SK-N-SH treated with all-trans-retinoic acid at 6 μM for 48 hours (cell line): ENCODE measurements at regions not wholly inside any gene's neighbourhood (a gene's known extent, or its start where the extent isn't known, plus 50 kb on each side); places are given as distances from the start of the nearest gene placed in this dataset.

Experiments
- ATAC-seq: fragments of 200-7000 bp; cut with Tn5 transposase; 3 replicates; pipeline ENCODE4 v1.9.1; 2020; ENCODE audit warnings: mild to moderate bottlenecking, moderate library complexity
- ARNTL ChIP-seq: fragments of 450-650 bp; formaldehyde crosslinking; IDR thresholded peaks from 2 replicates; pipeline ENCODE4 v1.5.0; 2020; ENCODE audit warnings: low read depth, mild to moderate bottlenecking, moderate library complexity, borderline replicate concordance
- BACH2 ChIP-seq: fragments of 250-450 bp; sonication (Bioruptor Pico); IDR thresholded peaks from 2 replicates; pipeline ENCODE4 v1.9.0; 2021; ENCODE audit warnings: mild to moderate bottlenecking, borderline replicate concordance
- CSDC2 ChIP-seq: fragments of 250-450 bp; sonication (Bioruptor Pico); IDR thresholded peaks from 2 replicates; pipeline ENCODE4 v1.5.0; 2020; ENCODE audit warnings: mild to moderate bottlenecking, moderate library complexity
- ESRRG ChIP-seq: fragments of 250-450 bp; sonication (Bioruptor Pico); IDR thresholded peaks from 2 replicates; pipeline ENCODE4 v1.6.1; 2021; ENCODE audit warnings: mild to moderate bottlenecking
- GLIS3 ChIP-seq: fragments of 250-450 bp; sonication (Bioruptor Pico); IDR thresholded peaks from 2 replicates; pipeline ENCODE4 v1.5.0; 2020; ENCODE audit warnings: mild to moderate bottlenecking, moderate library complexity
- ISL1 ChIP-seq: fragments of 250-450 bp; sonication (Bioruptor Pico); IDR thresholded peaks from 2 replicates; pipeline ENCODE4 v2.1.2; 2022; ENCODE audit warnings: mild to moderate bottlenecking, moderate library complexity
- OSR1 ChIP-seq: fragments of 250-450 bp; sonication (Bioruptor Pico); IDR thresholded peaks from 2 replicates; pipeline ENCODE4 v1.8.0; 2022; ENCODE audit warnings: moderate library complexity, mild to moderate bottlenecking, inconsistent platforms
- POU6F1 ChIP-seq: fragments of 250-450 bp; sonication (Bioruptor Pico); IDR thresholded peaks from 2 replicates; pipeline ENCODE4 v1.8.0; 2021; ENCODE audit warnings: low read depth, mild to moderate bottlenecking, moderate library complexity, borderline replicate concordance
- RARB ChIP-seq: fragments of 250-450 bp; sonication (Bioruptor Pico); IDR thresholded peaks from 2 replicates; pipeline ENCODE4 v1.8.0; 2021; ENCODE audit warnings: mild to moderate bottlenecking, moderate library complexity
- SNAI2 ChIP-seq: fragments of 250-450 bp; sonication (Bioruptor Pico); IDR thresholded peaks from 2 replicates; pipeline ENCODE4 v1.5.0; 2020; ENCODE audit warnings: mild to moderate bottlenecking, moderate library complexity
- TCF4 ChIP-seq: fragments of 250-450 bp; sonication (Bioruptor Pico); IDR thresholded peaks from 2 replicates; pipeline ENCODE4 v1.8.0; 2021; ENCODE audit warnings: mild to moderate bottlenecking, moderate library complexity, borderline replicate concordance
- TOX ChIP-seq: fragments of 250-450 bp; sonication (Bioruptor Pico); IDR thresholded peaks from 2 replicates; pipeline ENCODE4 v1.8.0; 2021; ENCODE audit warnings: mild to moderate bottlenecking, moderate library complexity, borderline replicate concordance
- ZC3H10 ChIP-seq: fragments of 250-450 bp; sonication (Bioruptor Pico); IDR thresholded peaks from 2 replicates; pipeline ENCODE4 v1.5.1; 2021; ENCODE audit warnings: mild to moderate bottlenecking, moderate library complexity
- ZFP3 ChIP-seq: fragments of 250-450 bp; sonication (Bioruptor Pico); IDR thresholded peaks from 2 replicates; pipeline ENCODE4 v1.5.0; 2020; ENCODE audit warnings: mild to moderate bottlenecking, moderate library complexity
- ZFP30 ChIP-seq: fragments of 450-650 bp; formaldehyde crosslinking; IDR thresholded peaks from 2 replicates; pipeline ENCODE4 v1.5.0; 2022; ENCODE audit warnings: mild to moderate bottlenecking, moderate library complexity
- ZNF70 ChIP-seq: fragments of 450-650 bp; formaldehyde crosslinking; IDR thresholded peaks from 2 replicates; pipeline ENCODE4 v1.5.0; 2020; ENCODE audit warnings: mild to moderate bottlenecking, moderate library complexity
- ZNF8 ChIP-seq: fragments of 450-650 bp; formaldehyde crosslinking; IDR thresholded peaks from 2 replicates; pipeline ENCODE4 v1.5.0; 2020; ENCODE audit warnings: mild to moderate bottlenecking, moderate library complexity
- TF ChIP-seq, protein P1 (sequence below): fragments of 250-450 bp; sonication (Bioruptor Pico); IDR thresholded peaks from 2 replicates; pipeline ENCODE4 v1.8.0; 2020; ENCODE audit warnings: mild to moderate bottlenecking, moderate library complexity, borderline replicate concordance
- TF ChIP-seq, protein P2 (sequence below): fragments of 250-450 bp; sonication (Bioruptor Pico); IDR thresholded peaks from 2 replicates; pipeline ENCODE4 v1.5.1; 2021; ENCODE audit warnings: mild to moderate bottlenecking, moderate library complexity
- TF ChIP-seq, protein P3 (sequence below): fragments of 250-450 bp; sonication (Bioruptor Pico); IDR thresholded peaks from 2 replicates; pipeline ENCODE4 v1.5.0; 2020; ENCODE audit warnings: mild to moderate bottlenecking, moderate library complexity
- TF ChIP-seq, protein P4 (sequence below): fragments of 250-450 bp; sonication (Bioruptor Pico); IDR thresholded peaks from 2 replicates; pipeline ENCODE4 v1.5.1; 2020; ENCODE audit warnings: low read depth, mild to moderate bottlenecking, moderate library complexity

DNA sequence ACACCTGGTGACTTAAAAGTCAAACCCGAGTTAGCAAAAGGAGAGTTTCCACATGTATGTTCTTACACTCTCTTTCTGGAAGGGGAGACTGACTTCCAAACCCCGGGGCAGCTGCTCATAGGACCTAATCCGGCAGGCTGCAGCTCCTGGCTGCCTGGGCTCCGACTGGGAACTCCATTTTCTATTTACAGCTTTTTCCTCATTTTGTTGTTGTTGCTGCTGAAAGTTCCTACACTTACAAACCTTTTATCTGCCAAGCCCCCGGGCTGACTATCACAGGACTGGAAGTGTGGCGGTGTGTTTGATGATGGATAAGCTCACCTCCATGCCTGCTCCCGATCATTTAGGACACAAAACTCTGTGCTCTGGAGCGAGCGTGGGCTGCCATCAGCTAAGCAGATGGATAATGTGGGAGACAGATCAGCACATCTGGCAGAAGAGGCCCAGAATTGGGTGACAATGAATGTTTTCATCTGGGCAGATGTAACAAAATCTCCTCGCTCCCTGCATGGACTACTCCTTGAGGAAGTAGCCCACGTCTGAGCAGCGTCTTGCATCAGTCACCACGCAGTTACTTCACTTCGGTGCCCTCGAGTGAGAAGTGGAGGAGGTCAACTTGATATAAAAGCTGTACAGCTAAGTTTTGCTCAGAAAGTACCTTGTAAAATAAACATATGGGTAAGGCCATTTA is 114.4 kb upstream of the COPS8 start:
- no peak for ATAC-seq
- no peak for TF ChIP-seq CSDC2
- TF ChIP-seq ZC3H10 (CRISPR knock-in tag): no peak
- TF ChIP-seq, protein P1, sequence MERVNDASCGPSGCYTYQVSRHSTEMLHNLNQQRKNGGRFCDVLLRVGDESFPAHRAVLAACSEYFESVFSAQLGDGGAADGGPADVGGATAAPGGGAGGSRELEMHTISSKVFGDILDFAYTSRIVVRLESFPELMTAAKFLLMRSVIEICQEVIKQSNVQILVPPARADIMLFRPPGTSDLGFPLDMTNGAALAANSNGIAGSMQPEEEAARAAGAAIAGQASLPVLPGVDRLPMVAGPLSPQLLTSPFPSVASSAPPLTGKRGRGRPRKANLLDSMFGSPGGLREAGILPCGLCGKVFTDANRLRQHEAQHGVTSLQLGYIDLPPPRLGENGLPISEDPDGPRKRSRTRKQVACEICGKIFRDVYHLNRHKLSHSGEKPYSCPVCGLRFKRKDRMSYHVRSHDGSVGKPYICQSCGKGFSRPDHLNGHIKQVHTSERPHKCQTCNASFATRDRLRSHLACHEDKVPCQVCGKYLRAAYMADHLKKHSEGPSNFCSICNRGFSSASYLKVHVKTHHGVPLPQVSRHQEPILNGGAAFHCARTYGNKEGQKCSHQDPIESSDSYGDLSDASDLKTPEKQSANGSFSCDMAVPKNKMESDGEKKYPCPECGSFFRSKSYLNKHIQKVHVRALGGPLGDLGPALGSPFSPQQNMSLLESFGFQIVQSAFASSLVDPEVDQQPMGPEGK (CRISPR knock-in tag): no peak
- no peak for TF ChIP-seq ZFP30 (CRISPR knock-in tag)
- TF ChIP-seq ESRRG (CRISPR knock-in tag): no peak
- TF ChIP-seq ZFP3 (CRISPR knock-in tag): no peak
- no peak for TF ChIP-seq ISL1 (CRISPR knock-in tag)
- no peak for TF ChIP-seq TOX (CRISPR knock-in tag)
- TF ChIP-seq TCF4 (CRISPR knock-in tag): no peak
- TF ChIP-seq, protein P2, sequence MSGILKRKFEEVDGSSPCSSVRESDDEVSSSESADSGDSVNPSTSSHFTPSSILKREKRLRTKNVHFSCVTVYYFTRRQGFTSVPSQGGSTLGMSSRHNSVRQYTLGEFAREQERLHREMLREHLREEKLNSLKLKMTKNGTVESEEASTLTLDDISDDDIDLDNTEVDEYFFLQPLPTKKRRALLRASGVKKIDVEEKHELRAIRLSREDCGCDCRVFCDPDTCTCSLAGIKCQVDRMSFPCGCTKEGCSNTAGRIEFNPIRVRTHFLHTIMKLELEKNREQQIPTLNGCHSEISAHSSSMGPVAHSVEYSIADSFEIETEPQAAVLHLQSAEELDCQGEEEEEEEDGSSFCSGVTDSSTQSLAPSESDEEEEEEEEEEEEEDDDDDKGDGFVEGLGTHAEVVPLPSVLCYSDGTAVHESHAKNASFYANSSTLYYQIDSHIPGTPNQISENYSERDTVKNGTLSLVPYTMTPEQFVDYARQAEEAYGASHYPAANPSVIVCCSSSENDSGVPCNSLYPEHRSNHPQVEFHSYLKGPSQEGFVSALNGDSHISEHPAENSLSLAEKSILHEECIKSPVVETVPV (CRISPR knock-in tag): no peak
- no peak for TF ChIP-seq GLIS3
- no peak for TF ChIP-seq ZNF70 (CRISPR knock-in tag)
- TF ChIP-seq SNAI2 (CRISPR knock-in tag): no peak
- TF ChIP-seq POU6F1: no peak
- TF ChIP-seq ARNTL: no peak
- TF ChIP-seq, protein P3, sequence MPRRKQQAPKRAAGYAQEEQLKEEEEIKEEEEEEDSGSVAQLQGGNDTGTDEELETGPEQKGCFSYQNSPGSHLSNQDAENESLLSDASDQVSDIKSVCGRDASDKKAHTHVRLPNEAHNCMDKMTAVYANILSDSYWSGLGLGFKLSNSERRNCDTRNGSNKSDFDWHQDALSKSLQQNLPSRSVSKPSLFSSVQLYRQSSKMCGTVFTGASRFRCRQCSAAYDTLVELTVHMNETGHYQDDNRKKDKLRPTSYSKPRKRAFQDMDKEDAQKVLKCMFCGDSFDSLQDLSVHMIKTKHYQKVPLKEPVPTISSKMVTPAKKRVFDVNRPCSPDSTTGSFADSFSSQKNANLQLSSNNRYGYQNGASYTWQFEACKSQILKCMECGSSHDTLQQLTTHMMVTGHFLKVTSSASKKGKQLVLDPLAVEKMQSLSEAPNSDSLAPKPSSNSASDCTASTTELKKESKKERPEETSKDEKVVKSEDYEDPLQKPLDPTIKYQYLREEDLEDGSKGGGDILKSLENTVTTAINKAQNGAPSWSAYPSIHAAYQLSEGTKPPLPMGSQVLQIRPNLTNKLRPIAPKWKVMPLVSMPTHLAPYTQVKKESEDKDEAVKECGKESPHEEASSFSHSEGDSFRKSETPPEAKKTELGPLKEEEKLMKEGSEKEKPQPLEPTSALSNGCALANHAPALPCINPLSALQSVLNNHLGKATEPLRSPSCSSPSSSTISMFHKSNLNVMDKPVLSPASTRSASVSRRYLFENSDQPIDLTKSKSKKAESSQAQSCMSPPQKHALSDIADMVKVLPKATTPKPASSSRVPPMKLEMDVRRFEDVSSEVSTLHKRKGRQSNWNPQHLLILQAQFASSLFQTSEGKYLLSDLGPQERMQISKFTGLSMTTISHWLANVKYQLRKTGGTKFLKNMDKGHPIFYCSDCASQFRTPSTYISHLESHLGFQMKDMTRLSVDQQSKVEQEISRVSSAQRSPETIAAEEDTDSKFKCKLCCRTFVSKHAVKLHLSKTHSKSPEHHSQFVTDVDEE (CRISPR knock-in tag): no peak

DNA sequence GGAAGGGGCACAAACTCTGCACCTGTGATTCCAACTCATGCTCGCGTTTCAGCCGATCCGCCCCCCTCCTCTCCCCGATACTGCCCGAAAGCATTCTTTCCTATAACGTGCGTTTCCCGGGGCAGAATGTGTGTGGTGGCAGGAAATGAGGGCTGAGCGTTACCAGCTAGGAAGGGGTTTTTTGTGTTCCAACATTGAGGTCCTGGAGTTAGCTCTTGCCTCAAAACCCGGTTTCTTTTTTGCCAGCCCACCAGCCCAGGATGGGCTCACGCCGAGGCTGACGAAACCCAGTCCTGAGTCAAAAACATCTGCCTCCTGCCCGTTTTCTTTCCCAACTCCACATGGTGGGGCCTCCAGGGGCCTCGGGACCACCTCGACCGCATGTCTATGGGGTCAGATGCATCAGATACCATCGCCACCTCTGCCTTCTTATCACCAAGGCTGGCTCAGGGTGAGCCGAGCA is 113.7 kb upstream of the COPS8 start:
- TF ChIP-seq BACH2: no peak
- TF ChIP-seq ISL1 (CRISPR knock-in tag): no peak
- TF ChIP-seq, protein P4, sequence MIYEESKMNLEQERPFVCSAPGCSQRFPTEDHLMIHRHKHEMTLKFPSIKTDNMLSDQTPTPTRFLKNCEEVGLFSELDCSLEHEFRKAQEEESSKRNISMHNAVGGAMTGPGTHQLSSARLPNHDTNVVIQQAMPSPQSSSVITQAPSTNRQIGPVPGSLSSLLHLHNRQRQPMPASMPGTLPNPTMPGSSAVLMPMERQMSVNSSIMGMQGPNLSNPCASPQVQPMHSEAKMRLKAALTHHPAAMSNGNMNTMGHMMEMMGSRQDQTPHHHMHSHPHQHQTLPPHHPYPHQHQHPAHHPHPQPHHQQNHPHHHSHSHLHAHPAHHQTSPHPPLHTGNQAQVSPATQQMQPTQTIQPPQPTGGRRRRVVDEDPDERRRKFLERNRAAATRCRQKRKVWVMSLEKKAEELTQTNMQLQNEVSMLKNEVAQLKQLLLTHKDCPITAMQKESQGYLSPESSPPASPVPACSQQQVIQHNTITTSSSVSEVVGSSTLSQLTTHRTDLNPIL (CRISPR knock-in tag): no peak
- TF ChIP-seq OSR1 (CRISPR knock-in tag): no peak
- TF ChIP-seq, protein P1 (CRISPR knock-in tag): no peak
- TF ChIP-seq ESRRG (CRISPR knock-in tag): no peak
- TF ChIP-seq CSDC2: no peak
- no peak for TF ChIP-seq ZNF70 (CRISPR knock-in tag)
- no peak for TF ChIP-seq SNAI2 (CRISPR knock-in tag)
- TF ChIP-seq, protein P2 (CRISPR knock-in tag): no peak
- no peak for TF ChIP-seq RARB (CRISPR knock-in tag)
- TF ChIP-seq ZNF8 (CRISPR knock-in tag): no peak
- TF ChIP-seq, protein P3 (CRISPR knock-in tag): no peak

More for the DNA sequence above, 113.7 kb upstream of the COPS8 start:
- no peak for ATAC-seq
